ENCODE measurements at regions not wholly inside any gene's neighbourhood (a gene's known extent, or its start where the extent isn't known, plus 50 kb on each side); places are given as distances from the start of the nearest gene placed in this dataset.

DNA sequence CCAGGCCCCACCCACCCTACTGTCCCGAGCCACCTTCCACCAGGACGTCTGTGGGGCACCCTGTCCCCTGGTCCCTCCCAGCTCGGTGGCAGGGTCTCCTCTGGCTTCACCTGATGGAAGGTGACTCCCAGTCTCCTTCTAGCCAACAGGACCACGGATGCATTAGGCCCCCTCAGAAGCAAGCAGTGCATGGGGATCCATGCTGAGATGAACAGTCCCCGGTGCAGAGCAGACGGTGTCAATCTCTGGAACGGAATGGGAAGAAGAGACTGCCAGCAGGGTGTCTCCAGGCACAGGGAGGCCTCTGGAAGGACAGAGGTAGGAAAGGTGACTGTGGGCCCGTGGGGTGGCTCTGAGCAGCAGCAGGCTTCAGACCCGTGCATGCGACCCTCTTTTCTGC, 65.2 kb upstream of the FZD7 start:
- TF ChIP-seq, protein P1, sequence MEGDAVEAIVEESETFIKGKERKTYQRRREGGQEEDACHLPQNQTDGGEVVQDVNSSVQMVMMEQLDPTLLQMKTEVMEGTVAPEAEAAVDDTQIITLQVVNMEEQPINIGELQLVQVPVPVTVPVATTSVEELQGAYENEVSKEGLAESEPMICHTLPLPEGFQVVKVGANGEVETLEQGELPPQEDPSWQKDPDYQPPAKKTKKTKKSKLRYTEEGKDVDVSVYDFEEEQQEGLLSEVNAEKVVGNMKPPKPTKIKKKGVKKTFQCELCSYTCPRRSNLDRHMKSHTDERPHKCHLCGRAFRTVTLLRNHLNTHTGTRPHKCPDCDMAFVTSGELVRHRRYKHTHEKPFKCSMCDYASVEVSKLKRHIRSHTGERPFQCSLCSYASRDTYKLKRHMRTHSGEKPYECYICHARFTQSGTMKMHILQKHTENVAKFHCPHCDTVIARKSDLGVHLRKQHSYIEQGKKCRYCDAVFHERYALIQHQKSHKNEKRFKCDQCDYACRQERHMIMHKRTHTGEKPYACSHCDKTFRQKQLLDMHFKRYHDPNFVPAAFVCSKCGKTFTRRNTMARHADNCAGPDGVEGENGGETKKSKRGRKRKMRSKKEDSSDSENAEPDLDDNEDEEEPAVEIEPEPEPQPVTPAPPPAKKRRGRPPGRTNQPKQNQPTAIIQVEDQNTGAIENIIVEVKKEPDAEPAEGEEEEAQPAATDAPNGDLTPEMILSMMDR (IDR thresholded peaks at IDR 0.05; ENCODE audit: low read length) = no peak
- no peak for TF ChIP-seq EZH2phosphoT487 (IDR thresholded peaks at IDR 0.05; ENCODE audit: low read length)
- TF ChIP-seq EZH2 (optimal IDR thresholded peaks at IDR 0.05; ENCODE audit: low read depth, low read length) = no peak

All from MM.1S (cell line).